HG02970 (cell line): ENCODE measurements at regions not wholly inside any gene's neighbourhood (a gene's known extent, or its start where the extent isn't known, plus 50 kb on each side); places are given as distances from the start of the nearest gene placed in this dataset.
A peak's percentile ranks its signal among the peaks of the same experiment; 100 is the strongest.
"Not testable (repeated sequence)": the region's sequence is repeated elsewhere in the genome, so short reads cannot be mapped to it uniquely, and the experiment has no call there.

Experiments used
- ATAC-seq: cut with Tn5 transposase; IDR thresholded peaks from one replicate; pipeline ENCODE4 v1.9.1; 2021; ENCODE audit warnings: mild to moderate bottlenecking, moderate library complexity, moderate number of reproducible peaks; ENCODE audit not compliant: unreplicated experiment, low FRiP score

- no peak for ATAC-seq
Observed at GRCh38 chr7:142542105-142542504, 207.2 kb upstream of the PRSS1 start.

GRCh38 chr7:142540371-142540770 lies 208.9 kb upstream of the PRSS1 start:
- ATAC-seq: no peak

- ATAC-seq: no peak
Observed at GRCh38 chr7:142539901-142540300, 209.4 kb upstream of the PRSS1 start.

- ATAC-seq: no peak
Observed at GRCh38 chr7:142537760-142538159, 211.5 kb upstream of the PRSS1 start.

- ATAC-seq: peak; percentile 92
Observed at GRCh38 chr7:142535123-142535779, 214.0 kb upstream of the PRSS1 start.

- no peak for ATAC-seq
Observed at GRCh38 chr7:142534726-142535122, 214.5 kb upstream of the PRSS1 start.

GRCh38 chr7:142533920-142534319 lies 215.4 kb upstream of the PRSS1 start:
- no peak for ATAC-seq

- ATAC-seq: no peak
Observed at GRCh38 chr7:142529591-142529990, 219.7 kb upstream of the PRSS1 start.

- no peak for ATAC-seq
Observed at GRCh38 chr7:142528608-142529408, 220.5 kb upstream of the PRSS1 start.

- ATAC-seq: no peak
Observed at GRCh38 chr7:142523821-142524460, 225.3 kb upstream of the PRSS1 start.

- ATAC-seq: no peak
Observed at GRCh38 chr7:142522735-142523134, 226.5 kb upstream of the PRSS1 start.

GRCh38 chr7:142520885-142521284 lies 228.4 kb upstream of the PRSS1 start:
- ATAC-seq: not testable (repeated sequence)

GRCh38 chr7:142520455-142520854 lies 228.8 kb upstream of the PRSS1 start:
- not testable (repeated sequence) for ATAC-seq

- no peak for ATAC-seq
Observed at GRCh38 chr7:142519079-142520078, 229.9 kb upstream of the PRSS1 start.

GRCh38 chr7:142516038-142516501 lies 233.2 kb upstream of the PRSS1 start:
- ATAC-seq: peak; percentile 84

- ATAC-seq: not testable (repeated sequence)
Observed at GRCh38 chr7:142514716-142515115, 234.6 kb upstream of the PRSS1 start.

- ATAC-seq: no peak
Observed at GRCh38 chr7:142513178-142513955, 235.9 kb upstream of the PRSS1 start.

- no peak for ATAC-seq
Observed at GRCh38 chr7:142511801-142512200, 237.5 kb upstream of the PRSS1 start.

GRCh38 chr7:142511374-142511773 lies 237.9 kb upstream of the PRSS1 start:
- no peak for ATAC-seq
